Smooth muscle cell (in vitro differentiated cells): ENCODE measurements at regions not wholly inside any gene's neighbourhood (a gene's known extent, or its start where the extent isn't known, plus 50 kb on each side); places are given as distances from the start of the nearest gene placed in this dataset.
A peak's percentile ranks its signal among the peaks of the same experiment; 100 is the strongest.

Source experiments
- DNase-seq: peaks from one replicate; lab custom pipeline; 2025; ENCODE audit not compliant: unreplicated experiment; lab: John Stamatoyannopoulos, UW
- H2AFZ ChIP-seq: fragments of 200-600 bp; sonication (generic); 2 replicates; pipeline ENCODE4 v1.6.0; 2016; ENCODE audit warnings: antibody characterized with exemption, low read depth, mild to moderate bottlenecking
- H3F3A ChIP-seq: fragments of 200-600 bp; sonication (generic); 2 replicates; pipeline ENCODE4 v1.6.0; 2017; ENCODE audit warnings: antibody characterized with exemption, low read depth
- H3K27ac ChIP-seq: fragments of 200-600 bp; sonication (generic); 2 replicates; pipeline ENCODE4 v1.5.1; 2016; ENCODE audit warnings: low read depth, mild to moderate bottlenecking
- H3K27me3 ChIP-seq: fragments of 200-600 bp; sonication (generic); 2 replicates; pipeline ENCODE4 v1.6.1; 2016; ENCODE audit warnings: low read depth, mild to moderate bottlenecking
- H3K36me3 ChIP-seq: fragments of 200-600 bp; sonication (generic); 2 replicates; pipeline ENCODE4 v1.5.1; 2016; ENCODE audit warnings: low read depth
- H3K4me1 ChIP-seq: fragments of 200-600 bp; sonication (generic); 2 replicates; pipeline ENCODE4 v1.5.1; 2016; ENCODE audit warnings: low read depth
- H3K4me2 ChIP-seq: fragments of 200-600 bp; sonication (generic); 2 replicates; pipeline ENCODE4 v1.6.0; 2016; ENCODE audit warnings: mild to moderate bottlenecking
- H3K4me3 ChIP-seq: fragments of 200-600 bp; sonication (generic); 2 replicates; pipeline ENCODE4 v1.5.1; 2016; ENCODE audit warnings: mild to moderate bottlenecking
- H3K79me2 ChIP-seq: fragments of 200-600 bp; sonication (generic); 2 replicates; pipeline ENCODE4 v1.6.0; 2016; ENCODE audit warnings: low read depth, mild to moderate bottlenecking
- H3K9ac ChIP-seq: fragments of 200-600 bp; sonication (generic); 2 replicates; pipeline ENCODE4 v1.6.0; 2016; ENCODE audit warnings: low read depth
- H3K9me3 ChIP-seq: fragments of 200-600 bp; sonication (generic); replicated peaks from 2 replicates; pipeline ENCODE4 v1.5.1; 2016; ENCODE audit warnings: low read depth
- H4K20me1 ChIP-seq: fragments of 200-600 bp; sonication (generic); 2 replicates; pipeline ENCODE4 v1.6.0; 2016; ENCODE audit warnings: low read depth
- WGBS: methylation state at CpG from one replicate; pipeline ENCODE4 v1.1.7; 2016; ENCODE audit warnings: low lambda C conversion rate; 5-methylcytosine and 5-hydroxymethylcytosine counted together
- TF ChIP-seq, protein P1 (sequence below): fragments of 200-600 bp; sonication (generic); IDR thresholded peaks from 2 replicates; pipeline ENCODE4 v1.5.1; 2017; ENCODE audit warnings: borderline replicate concordance, mild to moderate bottlenecking, antibody characterized with exemption; ENCODE audit not compliant: insufficient read depth, poor library complexity, severe bottlenecking

DNA sequence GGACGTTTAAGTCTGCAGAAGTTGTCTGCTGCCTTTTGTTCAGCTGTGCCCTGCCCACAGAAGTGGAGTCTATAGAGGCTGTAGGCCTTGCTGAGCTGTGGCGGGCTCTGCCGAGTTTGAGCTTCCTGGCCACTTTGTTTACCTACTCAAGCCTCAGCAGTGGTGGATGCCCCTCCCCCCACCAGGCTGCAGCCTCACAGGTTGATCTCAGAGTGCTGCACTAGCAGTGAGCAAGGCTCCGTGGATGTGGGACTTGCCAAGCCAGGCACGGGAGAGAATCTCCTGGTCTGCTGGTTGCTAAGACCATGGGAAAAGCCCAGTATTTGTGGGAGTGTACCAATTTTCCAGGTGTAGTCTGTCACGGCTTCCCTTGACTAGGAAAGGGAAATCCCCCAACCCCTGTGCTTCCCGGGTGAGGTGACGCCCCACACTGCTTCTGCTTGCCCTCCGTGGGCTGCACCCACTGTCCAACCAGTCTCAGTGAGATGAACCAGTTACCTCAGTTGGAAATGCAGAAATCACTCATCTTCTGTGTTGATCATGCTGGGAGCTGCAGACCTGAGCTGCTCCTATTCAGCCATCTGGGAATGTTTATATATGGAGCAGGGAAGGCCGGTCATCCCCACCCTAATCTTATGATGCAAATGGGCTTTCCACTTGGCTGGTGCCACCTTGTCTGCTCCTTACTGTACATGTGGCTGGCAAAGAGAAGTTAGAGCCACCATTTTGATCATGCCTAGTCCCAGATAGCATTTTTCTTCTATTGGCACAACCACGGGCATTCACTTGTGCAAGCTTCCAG lies 156.9 kb upstream of the ITGA6 start:
- Histone ChIP-seq H3K4me3 (no peak overlapping the region), H3K9me3 (no peaks in the 10 kb centered on the region), H3K9ac (no peak overlapping the region), H3K27me3 (no peaks in the 10 kb centered on the region), H3K4me1 (peaks cover 19% of the 10 kb centered on the region), H2AFZ (no peak overlapping the region), H3K79me2 (no peaks in the 10 kb centered on the region), H3F3A (peaks cover 7% of the 10 kb centered on the region), H3K36me3 (no peaks in the 10 kb centered on the region), H3K4me2 (no peak overlapping the region), H4K20me1 (no peaks in the 10 kb centered on the region), H3K27ac (no peak overlapping the region)
- whole genome bisulfite sequencing: 60% methylated on average over 11 of the region's 11 CpGs
- TF ChIP-seq, protein P1, sequence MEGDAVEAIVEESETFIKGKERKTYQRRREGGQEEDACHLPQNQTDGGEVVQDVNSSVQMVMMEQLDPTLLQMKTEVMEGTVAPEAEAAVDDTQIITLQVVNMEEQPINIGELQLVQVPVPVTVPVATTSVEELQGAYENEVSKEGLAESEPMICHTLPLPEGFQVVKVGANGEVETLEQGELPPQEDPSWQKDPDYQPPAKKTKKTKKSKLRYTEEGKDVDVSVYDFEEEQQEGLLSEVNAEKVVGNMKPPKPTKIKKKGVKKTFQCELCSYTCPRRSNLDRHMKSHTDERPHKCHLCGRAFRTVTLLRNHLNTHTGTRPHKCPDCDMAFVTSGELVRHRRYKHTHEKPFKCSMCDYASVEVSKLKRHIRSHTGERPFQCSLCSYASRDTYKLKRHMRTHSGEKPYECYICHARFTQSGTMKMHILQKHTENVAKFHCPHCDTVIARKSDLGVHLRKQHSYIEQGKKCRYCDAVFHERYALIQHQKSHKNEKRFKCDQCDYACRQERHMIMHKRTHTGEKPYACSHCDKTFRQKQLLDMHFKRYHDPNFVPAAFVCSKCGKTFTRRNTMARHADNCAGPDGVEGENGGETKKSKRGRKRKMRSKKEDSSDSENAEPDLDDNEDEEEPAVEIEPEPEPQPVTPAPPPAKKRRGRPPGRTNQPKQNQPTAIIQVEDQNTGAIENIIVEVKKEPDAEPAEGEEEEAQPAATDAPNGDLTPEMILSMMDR: no peak
- DNase-seq: no peak

DNA sequence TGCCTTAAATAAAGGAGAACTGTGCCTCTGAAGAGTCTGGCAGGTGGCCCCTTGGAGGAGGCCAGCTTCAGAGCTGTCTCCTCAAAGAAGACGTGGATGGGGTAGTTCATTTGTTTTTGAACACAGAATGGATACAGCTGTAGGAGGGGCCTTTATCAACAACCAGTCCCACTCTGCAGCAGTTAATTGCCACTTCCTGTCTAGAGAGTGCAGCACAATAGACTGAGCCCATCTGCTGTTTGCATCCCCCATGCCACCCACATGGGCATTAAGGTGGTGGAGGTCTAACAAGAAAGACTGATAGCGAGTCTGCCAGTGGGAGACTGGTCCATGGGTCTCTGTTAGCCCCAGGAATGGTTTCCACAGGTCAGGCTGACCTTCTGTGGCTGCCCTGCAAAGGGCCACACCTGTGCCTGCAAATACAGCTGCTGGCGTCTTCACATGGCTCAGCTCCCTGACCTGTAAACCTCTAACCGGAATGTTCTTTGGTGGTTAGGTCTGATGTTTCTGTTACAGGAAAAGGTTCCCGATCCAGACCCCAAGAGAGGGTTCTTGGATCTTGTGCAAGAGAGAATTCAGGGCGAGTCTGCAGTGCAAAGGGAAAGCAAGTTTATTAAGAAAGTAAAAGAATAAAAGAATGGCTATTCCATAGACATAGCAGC lies 153.3 kb upstream of the ITGA6 start:
- no peak overlapping the region for H3K27ac ChIP-seq
- H3K4me3 ChIP-seq: no peak overlapping the region
- H4K20me1 ChIP-seq: no peaks in the 10 kb centered on the region
- H3K9ac ChIP-seq: no peak overlapping the region
- H3K4me1 ChIP-seq: peaks cover 20% of the 10 kb centered on the region
- no peaks in the 10 kb centered on the region for H3K36me3 ChIP-seq
- TF ChIP-seq, protein P1: no peak
- H3K79me2 ChIP-seq: no peaks in the 10 kb centered on the region
- no peaks in the 10 kb centered on the region for H3K9me3 ChIP-seq
- H2AFZ ChIP-seq: no peak overlapping the region
- WGBS: 85% methylated on average over 6 of the region's 6 CpGs
- H3K4me2 ChIP-seq: no peak overlapping the region
- peaks cover 7% of the 10 kb centered on the region for H3F3A ChIP-seq
- DNase-seq: no peak
- H3K27me3 ChIP-seq: no peaks in the 10 kb centered on the region

DNA sequence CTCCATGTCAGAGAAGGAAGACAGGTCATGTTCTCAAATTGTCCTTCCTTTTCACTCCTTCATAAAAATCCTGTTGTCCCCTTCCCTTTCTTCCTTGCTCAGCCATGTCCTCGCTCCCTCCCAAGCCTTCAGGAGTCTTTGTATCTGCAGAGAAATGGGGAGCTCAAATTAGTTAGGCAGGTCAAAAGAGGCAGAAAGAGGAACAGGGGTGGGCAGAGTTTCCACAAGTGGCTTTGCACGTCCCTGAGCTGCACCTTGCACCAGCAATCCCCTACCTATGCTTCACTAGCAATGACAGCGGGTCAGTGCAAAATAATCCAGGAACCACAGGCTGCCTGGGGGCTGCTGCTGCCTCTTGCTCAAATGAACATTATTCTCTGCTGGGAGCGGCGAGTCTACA lies 152.1 kb upstream of the ITGA6 start:
- TF ChIP-seq, protein P1: no peak
- no peak overlapping the region for H2AFZ ChIP-seq
- H4K20me1 ChIP-seq: no peaks in the 10 kb centered on the region
- WGBS: 93% methylated on average over 5 of the region's 5 CpGs
- H3K9me3 ChIP-seq: no peaks in the 10 kb centered on the region
- peak overlapping the region; percentile 14 for H3K27ac ChIP-seq
- H3K4me2 ChIP-seq: no peak overlapping the region
- peaks cover 17% of the 10 kb centered on the region for H3K4me1 ChIP-seq
- H3K27me3 ChIP-seq: no peaks in the 10 kb centered on the region
- H3K36me3 ChIP-seq: no peaks in the 10 kb centered on the region
- no peak for DNase-seq
- H3K4me3 ChIP-seq: no peak overlapping the region
- peaks cover 7% of the 10 kb centered on the region for H3F3A ChIP-seq
- no peaks in the 10 kb centered on the region for H3K79me2 ChIP-seq
- no peak overlapping the region for H3K9ac ChIP-seq
